ENCODE measurements at regions not wholly inside any gene's neighbourhood (a gene's known extent, or its start where the extent isn't known, plus 50 kb on each side); places are given as distances from the start of the nearest gene placed in this dataset.

DNA sequence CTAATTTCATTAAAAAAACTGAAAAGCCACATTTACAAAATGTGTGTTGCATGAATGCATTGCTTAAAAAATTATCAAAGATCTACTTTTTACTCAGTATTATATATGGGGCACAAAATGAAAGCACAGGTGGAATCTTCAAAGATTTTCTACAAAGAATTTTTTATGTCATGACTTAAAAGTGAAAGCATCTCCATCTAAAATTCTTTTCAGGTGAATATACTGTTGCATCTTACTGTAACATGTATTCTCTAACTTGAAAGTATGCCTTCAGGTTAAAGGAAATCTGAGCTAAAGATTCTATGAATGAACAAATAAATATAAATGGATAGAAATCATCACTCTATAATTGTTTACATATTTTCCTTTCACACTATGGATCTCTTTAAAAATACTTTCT, 66.8 kb upstream of the WDR75 start:
- DNase-seq: no peak

DNA sequence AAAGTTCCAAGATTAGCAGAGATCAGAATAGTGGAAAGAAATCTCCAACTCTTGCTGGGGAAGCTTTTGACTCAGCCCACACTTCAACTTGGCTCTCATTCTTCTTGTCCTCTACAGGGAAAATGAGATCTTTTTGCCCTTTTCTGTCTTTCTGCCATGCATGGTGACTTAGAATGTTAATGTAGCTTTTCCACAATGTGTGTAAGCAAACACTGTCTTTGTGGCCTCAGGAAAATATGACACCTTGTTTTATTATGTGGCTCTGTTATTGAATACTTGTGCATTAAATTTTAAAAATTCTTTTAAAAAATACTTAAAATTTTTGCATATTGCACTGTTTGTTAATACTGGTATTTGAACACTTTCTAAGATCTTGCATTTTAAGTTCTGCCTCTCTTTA, 65.4 kb upstream of the WDR75 start:
- no peak for DNase-seq

DNA sequence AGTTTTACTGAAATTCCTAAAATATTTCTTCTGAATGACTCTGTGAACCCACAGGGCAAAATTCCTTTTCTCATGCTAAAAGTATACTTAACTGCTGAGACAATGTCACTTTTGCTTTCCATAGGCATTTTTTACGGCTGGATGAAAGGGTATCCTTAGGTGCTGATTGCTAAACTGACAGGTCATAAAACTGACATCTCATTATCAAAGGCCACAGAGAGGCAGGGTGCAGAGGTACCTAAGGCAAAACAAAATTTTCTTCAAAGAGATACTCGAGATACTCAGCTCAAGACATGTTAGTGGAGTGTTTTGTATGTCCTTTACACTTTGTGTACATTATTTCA, 62.0 kb upstream of the WDR75 start:
- DNase-seq: no peak

DNA sequence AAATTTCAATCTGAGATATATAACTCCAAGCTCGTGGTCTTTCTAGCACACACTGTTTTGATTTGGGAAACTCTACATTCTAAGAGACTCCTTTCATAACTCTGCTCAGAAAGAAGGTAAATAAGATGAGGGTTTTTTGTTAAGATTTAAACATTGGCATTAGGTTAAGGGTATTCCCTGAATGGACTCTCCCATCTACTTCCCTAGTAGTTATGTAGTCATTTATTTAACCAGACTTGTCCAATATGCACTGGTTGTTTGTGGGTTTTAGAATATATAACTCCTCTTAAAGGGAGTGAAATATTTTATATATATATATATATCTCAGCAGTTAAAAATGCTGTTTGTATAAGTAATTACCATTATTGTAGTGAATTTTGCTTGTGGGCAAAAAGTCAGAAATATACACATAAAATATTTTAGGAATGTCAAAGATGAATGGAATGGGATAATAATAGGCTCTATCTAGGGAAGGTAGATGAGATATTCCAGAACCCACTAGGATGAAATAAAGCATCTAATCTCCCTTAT, 61.5 kb upstream of the WDR75 start:
- no peak for DNase-seq

DNA sequence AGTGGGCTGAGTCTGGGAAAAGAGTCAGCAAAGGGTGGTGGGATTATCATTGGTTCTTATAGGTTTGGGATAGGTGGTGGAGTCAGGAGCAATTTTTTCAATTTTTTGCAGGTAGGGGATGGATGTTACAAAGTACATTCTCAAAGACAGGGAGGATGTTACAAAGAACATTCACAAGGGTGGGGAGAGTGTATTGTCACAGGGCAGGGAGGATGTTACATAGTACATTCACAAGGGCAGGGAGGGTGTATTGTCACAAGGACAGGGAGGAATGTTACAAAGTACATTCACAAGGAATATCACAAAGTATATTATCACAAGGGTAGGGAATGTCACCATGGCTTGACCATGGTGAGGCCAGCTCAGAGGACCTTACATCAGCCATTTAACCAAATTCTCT, 58.6 kb upstream of the WDR75 start:
- DNase-seq: no peak

DNA sequence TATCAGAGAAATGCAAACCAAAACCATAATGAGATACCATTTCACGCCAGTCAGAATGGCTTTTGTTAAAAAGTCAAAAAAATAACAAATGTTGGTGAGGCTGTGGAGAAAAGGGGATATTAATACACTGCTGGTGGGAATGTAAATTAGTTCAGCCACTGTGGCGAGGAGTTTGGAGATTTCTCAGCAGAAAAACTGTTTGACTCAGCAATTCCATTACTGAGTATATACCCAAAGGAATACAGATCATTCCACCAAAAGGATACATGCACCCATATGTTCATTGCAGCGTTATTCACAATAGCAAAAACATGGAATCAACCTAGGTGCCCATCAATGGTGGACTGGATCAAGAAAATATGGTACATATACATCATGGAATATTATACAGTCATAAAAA, 54.5 kb upstream of the WDR75 start:
- DNase-seq: no peak

DNA sequence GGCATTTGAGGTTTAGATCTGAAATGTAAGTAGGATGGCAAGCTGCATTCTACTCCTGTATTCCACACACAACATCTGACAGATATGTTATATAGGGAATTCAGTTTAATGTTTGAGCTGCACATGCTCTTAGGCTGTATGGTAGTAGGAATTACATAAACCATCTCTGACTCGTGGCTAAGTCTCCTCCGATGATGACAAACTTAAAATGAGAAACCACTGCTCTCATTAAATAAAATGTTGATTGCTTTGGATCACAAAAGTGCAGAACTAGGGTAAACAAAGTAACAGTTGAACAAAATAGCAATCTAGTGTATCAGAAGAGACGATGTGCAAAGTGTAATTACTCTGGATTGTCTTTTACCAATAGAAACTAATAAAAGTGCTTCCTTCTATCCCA, 50.1 kb upstream of the WDR75 start:
- DNase-seq: no peak

All from NCI-H1092 treated with DMSO at 0.1 percent for 48 hours (cell line).